ENCODE measurements at regions not wholly inside any gene's neighbourhood (a gene's known extent, or its start where the extent isn't known, plus 50 kb on each side); places are given as distances from the start of the nearest gene placed in this dataset.

GRCh38 chr7:155975490-155975889 is 163.2 kb upstream of the SHH start:
- ATAC-seq: no peak
- H3K36me3 ChIP-seq: no peaks in the 10 kb centered on the region
- no peak overlapping the region for H3K27ac ChIP-seq
- H3K27me3 ChIP-seq: peaks cover 0 to 10% of the 10 kb centered on the region in 2 donors
- TF ChIP-seq CTCF (IDR thresholded peaks at IDR 0.05): no peak
- no peak overlapping the region for H3K4me3 ChIP-seq
- peak in 1 of 4 donors; percentile 41 for DNase-seq
- intact Hi-C loops (cut with DNase I): no loop called here
- no peaks in the 10 kb centered on the region for H3K4me1 ChIP-seq
- H3K9me3 ChIP-seq: no peaks in the 10 kb centered on the region

- DNase-seq (peak in 1 of 4 donors; percentile 32), ATAC-seq (no peak)
- H3K4me1 ChIP-seq: no peaks in the 10 kb centered on the region
- no peak for TF ChIP-seq CTCF (IDR thresholded peaks at IDR 0.05)
- no peaks in the 10 kb centered on the region for H3K36me3 ChIP-seq
- H3K27ac ChIP-seq: no peak overlapping the region
- intact Hi-C loops (cut with DNase I): no loop called here
- peaks cover 0 to 10% of the 10 kb centered on the region in 2 donors for H3K27me3 ChIP-seq
- H3K9me3 ChIP-seq: no peaks in the 10 kb centered on the region
- H3K4me3 ChIP-seq: no peak overlapping the region
Observed at GRCh38 chr7:155974186-155974897, 162.1 kb upstream of the SHH start.

GRCh38 chr7:155973451-155973997 is 161.3 kb upstream of the SHH start:
- no peaks in the 10 kb centered on the region for H3K4me1 ChIP-seq
- H3K9me3 ChIP-seq: no peaks in the 10 kb centered on the region
- H3K36me3 ChIP-seq: no peaks in the 10 kb centered on the region
- H3K4me3 ChIP-seq: no peak overlapping the region
- DNase-seq (peak in 1 of 4 donors; percentile 73), ATAC-seq (no peak)
- H3K27me3 ChIP-seq: peaks cover 0 to 10% of the 10 kb centered on the region in 2 donors
- no peak overlapping the region for H3K27ac ChIP-seq
- no peak for TF ChIP-seq CTCF (IDR thresholded peaks at IDR 0.05)
- intact Hi-C loops (cut with DNase I): no loop called here

GRCh38 chr7:155972651-155973390 is 160.6 kb upstream of the SHH start:
- DNase-seq: peak in 1 of 4 donors; percentile 48
- no peak for TF ChIP-seq CTCF (IDR thresholded peaks at IDR 0.05)
- intact Hi-C loops (cut with DNase I): no loop called here
- H3K9me3 ChIP-seq: no peaks in the 10 kb centered on the region
- H3K36me3 ChIP-seq: no peaks in the 10 kb centered on the region
- H3K27me3 ChIP-seq: peaks cover 0 to 10% of the 10 kb centered on the region in 2 donors
- H3K4me3 ChIP-seq: no peak overlapping the region
- H3K4me1 ChIP-seq: no peaks in the 10 kb centered on the region
- H3K27ac ChIP-seq: no peak overlapping the region
- no peak for ATAC-seq

GRCh38 chr7:155972247-155972646 is 160.0 kb upstream of the SHH start:
- Histone ChIP-seq H3K27ac (no peak overlapping the region), H3K9me3 (no peaks in the 10 kb centered on the region), H3K36me3 (no peaks in the 10 kb centered on the region), H3K27me3 (peaks cover 0 to 10% of the 10 kb centered on the region in 2 donors), H3K4me1 (no peaks in the 10 kb centered on the region), H3K4me3 (no peak overlapping the region)
- ATAC-seq (no peak), DNase-seq (peak in 1 of 4 donors; percentile 30)
- TF ChIP-seq CTCF (IDR thresholded peaks at IDR 0.05): no peak
- intact Hi-C loops (cut with DNase I): no loop called here

Measured in left lung (tissue), 4 donors.